ENCODE measurements at regions not wholly inside any gene's neighbourhood (a gene's known extent, or its start where the extent isn't known, plus 50 kb on each side); places are given as distances from the start of the nearest gene placed in this dataset.
"Not testable (repeated sequence)": the region's sequence is repeated elsewhere in the genome, so short reads cannot be mapped to it uniquely, and the experiment has no call there.

GRCh38 chr5:45162974-45163373 lies 354.2 kb downstream of the MRPS30 start:
- Histone ChIP-seq H3K27ac (replicated peaks) (no peak overlapping the region), H3K27me3 (ENCODE audit: insufficient read depth, poor library complexity, severe bottlenecking) (no peaks in the 10 kb centered on the region), H3K4me3 (replicated peaks; ENCODE audit: insufficient read depth, low read length) (no peak overlapping the region)
- TF ChIP-seq REST (IDR thresholded peaks at IDR 0.05; ENCODE audit: insufficient replicate concordance, low read depth), result no peak
- TF ChIP-seq POLR2AphosphoS5 (IDR thresholded peaks at IDR 0.05; ENCODE audit: low read depth), result no peak
- no peak for TF ChIP-seq GABPA (IDR thresholded peaks at IDR 0.05; ENCODE audit: low read depth)
- no peak for TF ChIP-seq CTCF (IDR thresholded peaks at IDR 0.05; ENCODE audit: insufficient read depth, low read length)
- TF ChIP-seq SPI1 (IDR thresholded peaks at IDR 0.05; ENCODE audit: borderline replicate concordance, low read depth), result no peak
- no peak for DNase-seq (ENCODE audit: low read depth in 1 of 2, low spot score in 1 of 2)

GRCh38 chr5:45171563-45171962 lies 362.8 kb downstream of the MRPS30 start:
- DNase-seq (ENCODE audit: low read depth in 1 of 2, low spot score in 1 of 2), result no peak
- TF ChIP-seq POLR2AphosphoS5 (IDR thresholded peaks at IDR 0.05; ENCODE audit: low read depth) (no peak), SPI1 (IDR thresholded peaks at IDR 0.05; ENCODE audit: borderline replicate concordance, low read depth) (no peak), REST (IDR thresholded peaks at IDR 0.05; ENCODE audit: insufficient replicate concordance, low read depth) (no peak), GABPA (IDR thresholded peaks at IDR 0.05; ENCODE audit: low read depth) (no peak), CTCF (IDR thresholded peaks at IDR 0.05; ENCODE audit: insufficient read depth, low read length) (no peak)
- H3K4me3 ChIP-seq (replicated peaks; ENCODE audit: insufficient read depth, low read length), result no peak overlapping the region
- no peak overlapping the region for H3K27ac ChIP-seq (replicated peaks)
- no peaks in the 10 kb centered on the region for H3K27me3 ChIP-seq (ENCODE audit: insufficient read depth, poor library complexity, severe bottlenecking)

- not testable (repeated sequence) for H3K27me3 ChIP-seq (ENCODE audit: insufficient read depth, poor library complexity, severe bottlenecking); H3K4me3 ChIP-seq (replicated peaks; ENCODE audit: insufficient read depth, low read length); H3K27ac ChIP-seq (replicated peaks); DNase-seq (ENCODE audit: low read depth in 1 of 2, low spot score in 1 of 2)
Observed at GRCh38 chr5:45172634-45173033, 363.9 kb downstream of the MRPS30 start.

GRCh38 chr5:45179686-45180085 lies 370.9 kb downstream of the MRPS30 start:
- H3K27me3 ChIP-seq (ENCODE audit: insufficient read depth, poor library complexity, severe bottlenecking), result no peaks in the 10 kb centered on the region
- TF ChIP-seq SPI1 (IDR thresholded peaks at IDR 0.05; ENCODE audit: borderline replicate concordance, low read depth) (no peak), CTCF (IDR thresholded peaks at IDR 0.05; ENCODE audit: insufficient read depth, low read length) (no peak), GABPA (IDR thresholded peaks at IDR 0.05; ENCODE audit: low read depth) (no peak)
- no peak overlapping the region for H3K4me3 ChIP-seq (replicated peaks; ENCODE audit: insufficient read depth, low read length)
- no peak for DNase-seq (ENCODE audit: low read depth in 1 of 2, low spot score in 1 of 2)
- H3K27ac ChIP-seq (replicated peaks), result no peak overlapping the region

All from HL-60 (cell line).